GM12878 (cell line): ENCODE measurements at regions not wholly inside any gene's neighbourhood (a gene's known extent, or its start where the extent isn't known, plus 50 kb on each side); places are given as distances from the start of the nearest gene placed in this dataset.
A peak's percentile ranks its signal among the peaks of the same experiment; 100 is the strongest.

ENCODE experiments used
- CBX5 ChIP-seq: sonication (generic); IDR thresholded peaks from 2 replicates; pipeline ENCODE4 v1.6.1; 2016; ENCODE audit warnings: low read depth, moderate library complexity, mild to moderate bottlenecking, inconsistent platforms
- DPF2 ChIP-seq: fragments of 450-650 bp; IDR thresholded peaks from 2 replicates; pipeline ENCODE4 v1.6.1; 2017; ENCODE audit warnings: mild to moderate bottlenecking
- JUND ChIP-seq: IDR thresholded peaks from 2 replicates; pipeline ENCODE4 v1.6.1; 2012; ENCODE audit warnings: low read depth, mild to moderate bottlenecking, low read length, improper control_type of control experiment, moderate library complexity
- KAT2A ChIP-seq: conservative IDR thresholded peaks from 2 replicates; pipeline ENCODE4 v1.6.1; 2011; ENCODE audit warnings: low read depth, low read length; ENCODE audit not compliant: control insufficient read depth
- NFIC ChIP-seq: IDR thresholded peaks from 2 replicates; pipeline ENCODE4 v1.6.1; 2012; ENCODE audit warnings: low read depth, mild to moderate bottlenecking, inconsistent platforms, low read length, moderate library complexity
- NR2C1 ChIP-seq: fragments of 450-650 bp; IDR thresholded peaks from 2 replicates; pipeline ENCODE4 v1.6.1; 2017; ENCODE audit warnings: antibody characterized with exemption, mild to moderate bottlenecking, moderate library complexity
- PML ChIP-seq: IDR thresholded peaks from 2 replicates; pipeline ENCODE4 v1.6.1; 2012; ENCODE audit warnings: low read length, inconsistent platforms
- RUNX3 ChIP-seq: IDR thresholded peaks from 2 replicates; pipeline ENCODE4 v1.6.1; 2012; ENCODE audit warnings: low read length, inconsistent platforms
- SIX5 ChIP-seq: IDR thresholded peaks from 2 replicates; pipeline ENCODE4 v1.6.1; 2011; ENCODE audit warnings: mild to moderate bottlenecking, low read depth, low read length, moderate library complexity; ENCODE audit not compliant: severe bottlenecking
- SMAD1 ChIP-seq: fragments of 450-650 bp; IDR thresholded peaks from 2 replicates; pipeline ENCODE4 v1.6.1; 2018; ENCODE audit warnings: mild to moderate bottlenecking, low read depth; ENCODE audit not compliant: partially characterized antibody
- SPI1 ChIP-seq: IDR thresholded peaks from 2 replicates; pipeline ENCODE4 v1.6.1; 2011; ENCODE audit warnings: low read depth, mild to moderate bottlenecking, low read length, moderate library complexity, borderline replicate concordance; ENCODE audit not compliant: insufficient read depth
- SUZ12 ChIP-seq: fragments of 200-600 bp; sonication (generic); IDR thresholded peaks from one replicate; pipeline ENCODE4 v1.6.1; 2018; ENCODE audit warnings: antibody characterized with exemption, mild to moderate bottlenecking; ENCODE audit not compliant: unreplicated experiment
- ZNF207 ChIP-seq: fragments of 450-650 bp; IDR thresholded peaks from 2 replicates; pipeline ENCODE4 v1.6.1; 2014; ENCODE audit warnings: antibody characterized with exemption, mild to moderate bottlenecking, borderline replicate concordance
- TF ChIP-seq, protein P1 (sequence below): fragments of 450-650 bp; formaldehyde crosslinking; IDR thresholded peaks from 2 replicates; pipeline ENCODE4 v1.4.0; 2020; ENCODE audit warnings: mild to moderate bottlenecking, moderate library complexity
- TF ChIP-seq, protein P2 (sequence below): IDR thresholded peaks from 2 replicates; pipeline ENCODE4 v1.6.1; 2012; ENCODE audit warnings: low read depth, low read length, improper control_type of control experiment
- TF ChIP-seq, protein P3 (sequence below): fragments of 450-650 bp; formaldehyde crosslinking; IDR thresholded peaks from 2 replicates; pipeline ENCODE4 v1.4.0; 2022; ENCODE audit warnings: mild to moderate bottlenecking, moderate library complexity
- TF ChIP-seq, protein P4 (sequence below): fragments of 450-650 bp; IDR thresholded peaks from 2 replicates; pipeline ENCODE4 v1.6.1; 2016; ENCODE audit warnings: mild to moderate bottlenecking

DNA sequence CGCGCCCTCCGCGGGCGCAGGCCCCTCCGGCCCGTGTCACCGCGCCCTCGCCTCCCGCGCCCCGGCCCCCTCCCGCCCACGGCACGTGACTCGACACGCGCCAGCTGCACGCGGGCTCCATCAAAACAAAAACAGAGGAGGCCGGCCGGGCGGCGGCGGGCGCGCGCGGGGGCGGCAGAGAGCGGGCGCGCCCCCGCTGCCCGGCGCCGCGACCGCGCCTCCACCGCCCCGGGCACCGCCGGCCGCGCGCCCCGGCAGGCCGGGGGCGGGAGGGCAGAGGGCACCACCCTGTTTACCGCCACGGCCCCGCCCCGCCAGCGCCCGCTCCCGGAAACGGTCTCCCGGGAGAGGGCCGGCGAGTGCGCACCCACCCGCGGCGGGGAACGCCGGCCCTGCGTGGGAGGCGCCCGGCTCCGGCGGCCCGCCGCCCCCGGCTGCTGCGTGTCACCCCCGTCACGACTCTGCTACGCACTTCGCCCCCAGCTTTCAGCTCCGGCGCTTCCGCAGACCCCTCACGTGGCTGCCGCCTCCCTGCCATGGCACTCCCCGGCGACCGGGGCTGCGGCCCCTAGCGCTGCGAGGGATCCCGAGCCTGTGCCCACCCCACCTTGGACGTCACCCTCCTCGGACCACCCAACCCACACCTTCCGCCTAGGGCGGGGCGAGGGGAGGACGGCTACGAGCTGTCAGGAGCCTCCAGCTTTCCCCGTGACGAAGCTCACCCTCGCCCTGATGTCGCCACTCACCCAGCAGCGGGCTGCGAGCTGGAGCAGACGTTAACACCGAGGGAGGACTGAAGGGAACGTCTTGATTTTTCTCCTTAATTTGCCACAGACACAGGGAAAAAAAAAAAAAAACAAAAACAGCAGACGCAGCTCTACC, 221.6 kb upstream of the MKLN1 start (continued):
- TF ChIP-seq, protein P1, sequence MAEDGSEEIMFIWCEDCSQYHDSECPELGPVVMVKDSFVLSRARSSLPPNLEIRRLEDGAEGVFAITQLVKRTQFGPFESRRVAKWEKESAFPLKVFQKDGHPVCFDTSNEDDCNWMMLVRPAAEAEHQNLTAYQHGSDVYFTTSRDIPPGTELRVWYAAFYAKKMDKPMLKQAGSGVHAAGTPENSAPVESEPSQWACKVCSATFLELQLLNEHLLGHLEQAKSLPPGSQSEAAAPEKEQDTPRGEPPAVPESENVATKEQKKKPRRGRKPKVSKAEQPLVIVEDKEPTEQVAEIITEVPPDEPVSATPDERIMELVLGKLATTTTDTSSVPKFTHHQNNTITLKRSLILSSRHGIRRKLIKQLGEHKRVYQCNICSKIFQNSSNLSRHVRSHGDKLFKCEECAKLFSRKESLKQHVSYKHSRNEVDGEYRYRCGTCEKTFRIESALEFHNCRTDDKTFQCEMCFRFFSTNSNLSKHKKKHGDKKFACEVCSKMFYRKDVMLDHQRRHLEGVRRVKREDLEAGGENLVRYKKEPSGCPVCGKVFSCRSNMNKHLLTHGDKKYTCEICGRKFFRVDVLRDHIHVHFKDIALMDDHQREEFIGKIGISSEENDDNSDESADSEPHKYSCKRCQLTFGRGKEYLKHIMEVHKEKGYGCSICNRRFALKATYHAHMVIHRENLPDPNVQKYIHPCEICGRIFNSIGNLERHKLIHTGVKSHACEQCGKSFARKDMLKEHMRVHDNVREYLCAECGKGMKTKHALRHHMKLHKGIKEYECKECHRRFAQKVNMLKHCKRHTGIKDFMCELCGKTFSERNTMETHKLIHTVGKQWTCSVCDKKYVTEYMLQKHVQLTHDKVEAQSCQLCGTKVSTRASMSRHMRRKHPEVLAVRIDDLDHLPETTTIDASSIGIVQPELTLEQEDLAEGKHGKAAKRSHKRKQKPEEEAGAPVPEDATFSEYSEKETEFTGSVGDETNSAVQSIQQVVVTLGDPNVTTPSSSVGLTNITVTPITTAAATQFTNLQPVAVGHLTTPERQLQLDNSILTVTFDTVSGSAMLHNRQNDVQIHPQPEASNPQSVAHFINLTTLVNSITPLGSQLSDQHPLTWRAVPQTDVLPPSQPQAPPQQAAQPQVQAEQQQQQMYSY (CRISPR knock-in tag): no peak
- TF ChIP-seq ZNF207 (no peak; the same call in 1 of the 2 replicates), SMAD1 (peak; percentile 76), CBX5 (peak; percentile 43; the same call in 1 of the 2 replicates), SUZ12 (no peak), NFIC (no peak), SIX5 (no peak), DPF2 (peak; percentile 96), PML (no peak; the same call in 1 of the 2 replicates), JUND (0 out of 2 replicates have a peak, but pooled peaks have one; percentile 16), KAT2A (no peak), NR2C1 (peak; percentile 51; the same call in 1 of the 2 replicates), SPI1 (0 out of 2 replicates have a peak, but pooled peaks have one; percentile 11), RUNX3 (no peak; the same call in 1 of the 2 replicates)
- TF ChIP-seq, protein P2, sequence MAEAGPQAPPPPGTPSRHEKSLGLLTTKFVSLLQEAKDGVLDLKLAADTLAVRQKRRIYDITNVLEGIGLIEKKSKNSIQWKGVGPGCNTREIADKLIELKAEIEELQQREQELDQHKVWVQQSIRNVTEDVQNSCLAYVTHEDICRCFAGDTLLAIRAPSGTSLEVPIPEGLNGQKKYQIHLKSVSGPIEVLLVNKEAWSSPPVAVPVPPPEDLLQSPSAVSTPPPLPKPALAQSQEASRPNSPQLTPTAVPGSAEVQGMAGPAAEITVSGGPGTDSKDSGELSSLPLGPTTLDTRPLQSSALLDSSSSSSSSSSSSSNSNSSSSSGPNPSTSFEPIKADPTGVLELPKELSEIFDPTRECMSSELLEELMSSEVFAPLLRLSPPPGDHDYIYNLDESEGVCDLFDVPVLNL: no peak
- TF ChIP-seq, protein P3, sequence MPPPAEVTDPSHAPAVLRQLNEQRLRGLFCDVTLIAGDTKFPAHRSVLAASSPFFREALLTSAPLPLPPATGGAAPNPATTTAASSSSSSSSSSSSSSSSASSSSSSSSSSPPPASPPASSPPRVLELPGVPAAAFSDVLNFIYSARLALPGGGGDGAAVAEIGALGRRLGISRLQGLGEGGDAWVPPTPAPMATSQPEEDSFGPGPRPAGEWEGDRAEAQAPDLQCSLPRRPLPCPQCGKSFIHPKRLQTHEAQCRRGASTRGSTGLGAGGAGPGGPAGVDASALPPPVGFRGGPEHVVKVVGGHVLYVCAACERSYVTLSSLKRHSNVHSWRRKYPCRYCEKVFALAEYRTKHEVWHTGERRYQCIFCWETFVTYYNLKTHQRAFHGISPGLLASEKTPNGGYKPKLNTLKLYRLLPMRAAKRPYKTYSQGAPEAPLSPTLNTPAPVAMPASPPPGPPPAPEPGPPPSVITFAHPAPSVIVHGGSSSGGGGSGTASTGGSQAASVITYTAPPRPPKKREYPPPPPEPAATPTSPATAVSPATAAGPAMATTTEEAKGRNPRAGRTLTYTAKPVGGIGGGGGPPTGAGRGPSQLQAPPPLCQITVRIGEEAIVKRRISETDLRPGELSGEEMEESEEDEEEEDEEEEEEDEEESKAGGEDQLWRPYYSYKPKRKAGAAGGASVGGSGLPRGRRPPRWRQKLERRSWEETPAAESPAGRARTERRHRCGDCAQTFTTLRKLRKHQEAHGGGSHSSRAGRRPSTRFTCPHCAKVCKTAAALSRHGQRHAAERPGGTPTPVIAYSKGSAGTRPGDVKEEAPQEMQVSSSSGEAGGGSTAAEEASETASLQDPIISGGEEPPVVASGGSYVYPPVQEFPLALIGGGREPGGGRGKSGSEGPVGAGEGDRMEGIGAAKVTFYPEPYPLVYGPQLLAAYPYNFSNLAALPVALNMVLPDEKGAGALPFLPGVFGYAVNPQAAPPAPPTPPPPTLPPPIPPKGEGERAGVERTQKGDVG: no peak
- TF ChIP-seq, protein P4, sequence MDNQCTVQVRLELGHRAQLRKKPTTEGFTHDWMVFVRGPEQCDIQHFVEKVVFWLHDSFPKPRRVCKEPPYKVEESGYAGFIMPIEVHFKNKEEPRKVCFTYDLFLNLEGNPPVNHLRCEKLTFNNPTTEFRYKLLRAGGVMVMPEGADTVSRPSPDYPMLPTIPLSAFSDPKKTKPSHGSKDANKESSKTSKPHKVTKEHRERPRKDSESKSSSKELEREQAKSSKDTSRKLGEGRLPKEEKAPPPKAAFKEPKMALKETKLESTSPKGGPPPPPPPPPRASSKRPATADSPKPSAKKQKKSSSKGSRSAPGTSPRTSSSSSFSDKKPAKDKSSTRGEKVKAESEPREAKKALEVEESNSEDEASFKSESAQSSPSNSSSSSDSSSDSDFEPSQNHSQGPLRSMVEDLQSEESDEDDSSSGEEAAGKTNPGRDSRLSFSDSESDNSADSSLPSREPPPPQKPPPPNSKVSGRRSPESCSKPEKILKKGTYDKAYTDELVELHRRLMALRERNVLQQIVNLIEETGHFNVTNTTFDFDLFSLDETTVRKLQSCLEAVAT: peak; percentile 85
